C4-2B (cell line): ENCODE measurements at regions not wholly inside any gene's neighbourhood (a gene's known extent, or its start where the extent isn't known, plus 50 kb on each side); places are given as distances from the start of the nearest gene placed in this dataset.

ENCODE experiments used
- H3K27ac ChIP-seq: fragments of 450-650 bp; 2 replicates; pipeline ENCODE4 v1.5.1; 2017
- CTCF ChIP-seq: fragments of 450-650 bp; conservative IDR thresholded peaks from 2 replicates; pipeline ENCODE4 v1.5.1; 2017; ENCODE audit warnings: mild to moderate bottlenecking
- ZFX ChIP-seq: fragments of 450-650 bp; IDR thresholded peaks from 2 replicates; pipeline ENCODE4 v1.6.1; 2017

- TF ChIP-seq CTCF = no peak
- TF ChIP-seq ZFX = no peak
- H3K27ac ChIP-seq = no peak overlapping the region
Measured at GRCh38 chr13:91269237-91269636, 78.2 kb upstream of the MIR17HG start.

- TF ChIP-seq CTCF (no peak), ZFX (no peak)
- H3K27ac ChIP-seq = no peak overlapping the region
Measured at GRCh38 chr13:91270031-91270430, 77.5 kb upstream of the MIR17HG start.

- no peak for TF ChIP-seq CTCF
- no peak for TF ChIP-seq ZFX
- H3K27ac ChIP-seq = no peak overlapping the region
Measured at GRCh38 chr13:91272235-91272777, 75.2 kb upstream of the MIR17HG start.

- TF ChIP-seq ZFX = no peak
- TF ChIP-seq CTCF = no peak
- no peak overlapping the region for H3K27ac ChIP-seq
Measured at GRCh38 chr13:91273675-91274074, 73.8 kb upstream of the MIR17HG start.

GRCh38 chr13:91277013-91277676 is 70.3 kb upstream of the MIR17HG start:
- TF ChIP-seq ZFX (no peak), CTCF (no peak)
- no peak overlapping the region for H3K27ac ChIP-seq

- no peak for TF ChIP-seq ZFX
- no peak for TF ChIP-seq CTCF
Measured at GRCh38 chr13:91278291-91278690, 69.2 kb upstream of the MIR17HG start.

GRCh38 chr13:91278888-91279287 is 68.6 kb upstream of the MIR17HG start:
- TF ChIP-seq CTCF = no peak
- TF ChIP-seq ZFX = no peak
- no peak overlapping the region for H3K27ac ChIP-seq

More at GRCh38 chr13:91278291-91278690, 69.2 kb upstream of the MIR17HG start:
- H3K27ac ChIP-seq = no peak overlapping the region
